ENCODE measurements at regions not wholly inside any gene's neighbourhood (a gene's known extent, or its start where the extent isn't known, plus 50 kb on each side); places are given as distances from the start of the nearest gene placed in this dataset.

GRCh38 chr2:157933160-157933920, 57.2 kb upstream of the ACVR1 start:
- no peak for DNase-seq

- peak; percentile 76 for DNase-seq
These were observed 56.5 kb upstream of the ACVR1 start for GRCh38 chr2:157932480-157933159.

- no peak for DNase-seq
These were observed 55.4 kb upstream of the ACVR1 start for GRCh38 chr2:157931542-157931941.

GRCh38 chr2:157930728-157931127, 54.6 kb upstream of the ACVR1 start:
- DNase-seq, result no peak

DNA sequence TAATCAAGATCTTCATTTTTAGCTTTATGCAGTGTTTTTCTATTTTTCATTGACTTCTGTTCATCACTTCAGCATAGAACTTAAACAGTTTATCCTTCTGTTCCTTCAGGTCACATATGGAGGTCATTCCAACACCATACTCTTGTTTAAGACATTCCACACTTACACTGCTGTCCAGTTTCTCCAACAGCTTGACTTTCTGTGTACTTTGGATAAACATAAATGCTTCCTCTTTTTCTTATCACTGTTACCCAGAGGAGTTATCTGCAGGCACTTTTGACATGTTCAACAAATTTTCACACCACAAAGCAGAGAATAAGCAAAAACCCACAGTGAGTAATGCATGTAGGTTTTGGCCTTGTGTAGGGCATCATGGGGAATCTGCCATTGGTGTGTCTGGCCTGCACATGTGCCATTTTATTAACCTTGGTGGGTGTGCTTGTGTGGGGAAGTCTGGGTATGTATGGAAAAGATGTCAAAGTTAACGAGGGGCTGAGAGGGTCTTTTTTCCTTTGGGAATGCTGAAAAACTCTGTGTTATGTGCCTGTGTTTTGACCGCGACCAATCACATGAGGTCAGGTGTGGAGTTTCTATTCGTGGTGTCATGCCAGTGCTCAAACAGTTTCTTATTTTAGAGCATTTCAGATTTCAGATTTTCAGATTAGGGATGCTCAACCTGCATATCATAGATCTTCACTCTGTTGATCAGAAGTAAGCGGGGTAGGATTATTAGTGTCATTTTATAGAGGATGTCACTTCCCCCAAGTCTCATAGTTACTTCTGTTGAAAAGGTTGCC, 53.9 kb upstream of the ACVR1 start:
- no peak for DNase-seq

DNA sequence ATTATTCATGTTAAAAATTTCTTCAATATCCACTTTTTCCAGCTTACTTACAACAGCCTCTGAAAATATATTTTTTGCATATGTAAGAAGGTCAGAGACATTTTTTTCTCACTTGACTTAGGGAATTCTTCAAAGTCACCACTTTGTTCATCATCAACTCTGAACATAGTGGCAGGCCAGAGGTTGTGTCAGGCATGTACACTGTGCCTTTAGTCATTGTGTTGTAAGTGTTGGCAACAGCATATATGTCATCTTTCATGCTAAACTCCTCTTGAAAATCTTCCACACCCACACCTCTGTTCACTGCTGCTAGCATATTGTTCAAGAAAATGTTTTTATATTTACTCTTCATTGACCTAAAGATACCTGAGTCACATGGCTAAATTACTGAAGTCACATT, 52.2 kb upstream of the ACVR1 start:
- DNase-seq, result no peak

- DNase-seq, result no peak
These were observed 51.0 kb upstream of the ACVR1 start for GRCh38 chr2:157927155-157927554.
